ENCODE measurements at regions not wholly inside any gene's neighbourhood (a gene's known extent, or its start where the extent isn't known, plus 50 kb on each side); places are given as distances from the start of the nearest gene placed in this dataset.

DNA sequence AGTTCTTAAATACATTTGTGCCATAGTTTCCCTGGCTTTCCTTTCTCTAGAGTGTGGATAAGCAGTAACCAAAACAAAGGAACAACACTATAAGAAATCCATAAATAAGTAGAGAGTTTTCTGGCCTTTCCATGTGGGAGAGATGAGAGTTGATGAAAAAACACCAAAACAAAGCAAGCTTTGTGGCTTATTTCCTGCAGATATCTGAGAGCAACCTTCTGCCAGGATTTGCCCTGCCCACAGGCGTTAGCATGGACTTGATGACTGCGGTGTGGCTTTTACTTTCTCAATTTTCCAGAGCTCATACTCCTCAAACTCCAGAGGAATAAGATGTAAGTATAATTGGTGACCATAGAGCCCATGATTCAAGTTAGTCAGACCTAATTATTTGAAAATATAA is 194.9 kb downstream of the RAP2B start:
- TF ChIP-seq, protein P1, sequence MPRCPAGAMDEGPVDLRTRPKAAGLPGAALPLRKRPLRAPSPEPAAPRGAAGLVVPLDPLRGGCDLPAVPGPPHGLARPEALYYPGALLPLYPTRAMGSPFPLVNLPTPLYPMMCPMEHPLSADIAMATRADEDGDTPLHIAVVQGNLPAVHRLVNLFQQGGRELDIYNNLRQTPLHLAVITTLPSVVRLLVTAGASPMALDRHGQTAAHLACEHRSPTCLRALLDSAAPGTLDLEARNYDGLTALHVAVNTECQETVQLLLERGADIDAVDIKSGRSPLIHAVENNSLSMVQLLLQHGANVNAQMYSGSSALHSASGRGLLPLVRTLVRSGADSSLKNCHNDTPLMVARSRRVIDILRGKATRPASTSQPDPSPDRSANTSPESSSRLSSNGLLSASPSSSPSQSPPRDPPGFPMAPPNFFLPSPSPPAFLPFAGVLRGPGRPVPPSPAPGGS (IDR thresholded peaks at IDR 0.05) = no peak
- no peak for TF ChIP-seq ZNF302 (CRISPR knock-in tag; IDR thresholded peaks at IDR 0.05)
- TF ChIP-seq ZSCAN20 (CRISPR knock-in tag; IDR thresholded peaks at IDR 0.05) = no peak
- TF ChIP-seq HDAC2 (IDR thresholded peaks at IDR 0.05) = no peak

DNA sequence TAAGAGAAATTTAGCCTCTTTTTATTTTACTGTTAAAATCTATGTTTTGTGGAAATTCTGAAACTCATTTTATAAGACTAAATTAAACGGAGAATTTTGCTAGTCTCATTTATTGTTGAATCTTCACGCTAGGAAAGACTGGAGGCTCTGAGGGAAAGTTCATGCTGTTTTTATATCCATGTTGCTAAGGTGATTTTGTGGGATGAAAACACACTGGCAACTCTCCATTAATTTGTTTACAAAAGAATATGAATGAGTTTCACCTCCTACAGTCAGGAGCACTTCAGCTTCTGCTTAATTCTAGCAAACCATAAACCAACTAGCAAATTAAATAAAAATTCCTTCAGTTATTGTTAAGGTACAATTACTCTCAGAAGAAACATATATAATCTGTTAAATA is 195.4 kb downstream of the RAP2B start:
- H3K4me2 ChIP-seq = no peak overlapping the region
- TF ChIP-seq ZFP36 (IDR thresholded peaks at IDR 0.05; ENCODE audit: borderline replicate concordance, partially characterized antibody) (no peak), HOXB5 (CRISPR knock-in tag; IDR thresholded peaks at IDR 0.05) (no peak), FOSL2 (IDR thresholded peaks at IDR 0.05) (no peak), FOSL2 (CRISPR knock-in tag; IDR thresholded peaks at IDR 0.05) (no peak), CHD2 (IDR thresholded peaks at IDR 0.05; ENCODE audit: low read length, partially characterized antibody) (no peak), HOXA7 (CRISPR knock-in tag; IDR thresholded peaks at IDR 0.05) (no peak), CBX2 (IDR thresholded peaks at IDR 0.05; ENCODE audit: borderline replicate concordance, low read depth) (no peak), SMC3 (IDR thresholded peaks at IDR 0.05) (no peak), TFCP2L1 (CRISPR knock-in tag; IDR thresholded peaks at IDR 0.05) (no peak), ZC3H11A (IDR thresholded peaks at IDR 0.05) (no peak)
- TF ChIP-seq, protein P2, sequence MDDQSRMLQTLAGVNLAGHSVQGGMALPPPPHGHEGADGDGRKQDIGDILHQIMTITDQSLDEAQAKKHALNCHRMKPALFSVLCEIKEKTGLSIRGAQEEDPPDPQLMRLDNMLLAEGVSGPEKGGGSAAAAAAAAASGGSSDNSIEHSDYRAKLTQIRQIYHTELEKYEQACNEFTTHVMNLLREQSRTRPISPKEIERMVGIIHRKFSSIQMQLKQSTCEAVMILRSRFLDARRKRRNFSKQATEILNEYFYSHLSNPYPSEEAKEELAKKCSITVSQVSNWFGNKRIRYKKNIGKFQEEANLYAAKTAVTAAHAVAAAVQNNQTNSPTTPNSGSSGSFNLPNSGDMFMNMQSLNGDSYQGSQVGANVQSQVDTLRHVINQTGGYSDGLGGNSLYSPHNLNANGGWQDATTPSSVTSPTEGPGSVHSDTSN (IDR thresholded peaks at IDR 0.05) = no peak
- no peak overlapping the region for H3K27ac ChIP-seq
- H3K4me1 ChIP-seq = no peaks in the 10 kb centered on the region
- ChIA-PET CTCF (no interaction called here), POLR2A (no interaction called here)
- FAIRE-seq (no peak), DNase-seq (ENCODE audit: low read depth in 1 of 2, low spot score in 1 of 2) (no peak), ATAC-seq (no peak)
- H3K4me3 ChIP-seq = no peak overlapping the region
- 44% methylated on average over 2 of the region's 2 CpGs for whole genome bisulfite sequencing (ENCODE audit: missing lambda C conversion rate)
- H3K9me3 ChIP-seq = 0 out of 3 replicates have a peak, but pooled peaks cover 3% of the 10 kb centered on the region

More for the DNA sequence above, 194.9 kb downstream of the RAP2B start:
- POLR2A ChIA-PET = no interaction called here
- CTCF ChIA-PET = no interaction called here
- FAIRE-seq (no peak), DNase-seq (ENCODE audit: low read depth in 1 of 2, low spot score in 1 of 2) (no peak), ATAC-seq (no peak)
- H3K27ac ChIP-seq = no peak overlapping the region
- H3K4me3 ChIP-seq = no peak overlapping the region
- H3K4me1 ChIP-seq = no peaks in the 10 kb centered on the region
- H3K4me2 ChIP-seq = no peak overlapping the region
- 31% methylated on average over 2 of the region's 2 CpGs for WGBS (ENCODE audit: missing lambda C conversion rate)
- H3K9me3 ChIP-seq = 0 out of 3 replicates have a peak, but pooled peaks cover 3% of the 10 kb centered on the region

DNA sequence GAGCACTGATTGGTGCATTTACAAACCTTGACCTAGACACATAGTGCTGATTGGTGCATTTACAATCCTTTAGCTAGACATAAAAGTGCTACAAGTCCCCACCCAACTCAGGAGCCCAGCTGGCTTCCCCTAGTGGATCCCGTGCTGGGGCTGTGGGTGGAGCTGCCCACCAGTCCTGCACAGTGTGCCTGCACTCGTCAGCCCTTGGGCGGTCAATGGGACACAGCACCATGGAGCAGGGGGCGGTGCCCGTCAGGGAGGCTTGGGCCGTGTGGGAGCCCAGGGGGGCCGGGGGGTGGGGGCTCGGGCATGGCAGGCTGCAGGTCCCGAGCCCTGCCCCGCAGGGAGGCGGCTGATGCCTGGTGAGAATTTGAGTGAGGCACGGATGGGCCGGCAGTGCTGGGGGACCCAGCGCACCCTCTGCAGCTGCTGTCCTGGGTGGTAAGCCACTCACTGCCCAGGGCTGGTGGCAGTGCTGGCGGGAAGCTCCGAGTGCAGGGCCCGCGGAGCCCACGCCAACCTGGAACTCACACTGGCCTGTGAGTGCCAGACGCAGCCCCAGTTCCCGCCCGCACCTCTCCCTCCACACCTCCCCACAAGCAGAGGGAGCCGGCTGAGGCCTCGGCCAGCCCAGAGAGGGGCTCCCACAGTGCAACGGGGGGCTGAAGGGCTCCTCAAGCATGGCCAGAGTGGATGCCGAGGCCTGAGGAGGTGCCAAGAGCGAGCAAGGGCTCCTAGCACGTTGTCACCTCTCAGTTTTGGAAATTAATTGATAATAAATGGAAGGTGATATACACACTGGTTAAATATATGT is 207.7 kb downstream of the RAP2B start:
- Histone ChIP-seq H3K4me1 (no peaks in the 10 kb centered on the region), H3K27ac (no peak overlapping the region), H3K4me2 (no peak overlapping the region), H3K9me3 (no peaks in the 10 kb centered on the region), H3K4me3 (no peak overlapping the region)
- 37% methylated on average over 8 of the region's 28 CpGs for WGBS (ENCODE audit: missing lambda C conversion rate)
- CTCF ChIA-PET = no interaction called here
- DNase-seq (ENCODE audit: low read depth in 1 of 2, low spot score in 1 of 2) (no peak), FAIRE-seq (no peak), ATAC-seq (no peak)
- POLR2A ChIA-PET = no interaction called here
- TF ChIP-seq CHD4 (IDR thresholded peaks at IDR 0.05; ENCODE audit: borderline replicate concordance) (no peak), MAZ (IDR thresholded peaks at IDR 0.05; ENCODE audit: borderline replicate concordance, low read depth, low read length) (no peak), POLR2AphosphoS2 (conservative IDR thresholded peaks at IDR 0.05; ENCODE audit: low read length) (no peak), CBX2 (IDR thresholded peaks at IDR 0.05; ENCODE audit: borderline replicate concordance, low read depth) (no peak), KDM1A (IDR thresholded peaks at IDR 0.05; ENCODE audit: low read depth) (no peak), HOXB5 (CRISPR knock-in tag; IDR thresholded peaks at IDR 0.05) (no peak), RCOR1 (IDR thresholded peaks at IDR 0.05; ENCODE audit: low read depth, low read length) (no peak), TP53 (CRISPR knock-in tag; IDR thresholded peaks at IDR 0.05) (no peak), SMC3 (IDR thresholded peaks at IDR 0.05) (no peak), FOSB (CRISPR knock-in tag; IDR thresholded peaks at IDR 0.05) (no peak)
- TF ChIP-seq, protein P3, sequence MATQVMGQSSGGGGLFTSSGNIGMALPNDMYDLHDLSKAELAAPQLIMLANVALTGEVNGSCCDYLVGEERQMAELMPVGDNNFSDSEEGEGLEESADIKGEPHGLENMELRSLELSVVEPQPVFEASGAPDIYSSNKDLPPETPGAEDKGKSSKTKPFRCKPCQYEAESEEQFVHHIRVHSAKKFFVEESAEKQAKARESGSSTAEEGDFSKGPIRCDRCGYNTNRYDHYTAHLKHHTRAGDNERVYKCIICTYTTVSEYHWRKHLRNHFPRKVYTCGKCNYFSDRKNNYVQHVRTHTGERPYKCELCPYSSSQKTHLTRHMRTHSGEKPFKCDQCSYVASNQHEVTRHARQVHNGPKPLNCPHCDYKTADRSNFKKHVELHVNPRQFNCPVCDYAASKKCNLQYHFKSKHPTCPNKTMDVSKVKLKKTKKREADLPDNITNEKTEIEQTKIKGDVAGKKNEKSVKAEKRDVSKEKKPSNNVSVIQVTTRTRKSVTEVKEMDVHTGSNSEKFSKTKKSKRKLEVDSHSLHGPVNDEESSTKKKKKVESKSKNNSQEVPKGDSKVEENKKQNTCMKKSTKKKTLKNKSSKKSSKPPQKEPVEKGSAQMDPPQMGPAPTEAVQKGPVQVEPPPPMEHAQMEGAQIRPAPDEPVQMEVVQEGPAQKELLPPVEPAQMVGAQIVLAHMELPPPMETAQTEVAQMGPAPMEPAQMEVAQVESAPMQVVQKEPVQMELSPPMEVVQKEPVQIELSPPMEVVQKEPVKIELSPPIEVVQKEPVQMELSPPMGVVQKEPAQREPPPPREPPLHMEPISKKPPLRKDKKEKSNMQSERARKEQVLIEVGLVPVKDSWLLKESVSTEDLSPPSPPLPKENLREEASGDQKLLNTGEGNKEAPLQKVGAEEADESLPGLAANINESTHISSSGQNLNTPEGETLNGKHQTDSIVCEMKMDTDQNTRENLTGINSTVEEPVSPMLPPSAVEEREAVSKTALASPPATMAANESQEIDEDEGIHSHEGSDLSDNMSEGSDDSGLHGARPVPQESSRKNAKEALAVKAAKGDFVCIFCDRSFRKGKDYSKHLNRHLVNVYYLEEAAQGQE (IDR thresholded peaks at IDR 0.05) = no peak
- TF ChIP-seq, protein P4, sequence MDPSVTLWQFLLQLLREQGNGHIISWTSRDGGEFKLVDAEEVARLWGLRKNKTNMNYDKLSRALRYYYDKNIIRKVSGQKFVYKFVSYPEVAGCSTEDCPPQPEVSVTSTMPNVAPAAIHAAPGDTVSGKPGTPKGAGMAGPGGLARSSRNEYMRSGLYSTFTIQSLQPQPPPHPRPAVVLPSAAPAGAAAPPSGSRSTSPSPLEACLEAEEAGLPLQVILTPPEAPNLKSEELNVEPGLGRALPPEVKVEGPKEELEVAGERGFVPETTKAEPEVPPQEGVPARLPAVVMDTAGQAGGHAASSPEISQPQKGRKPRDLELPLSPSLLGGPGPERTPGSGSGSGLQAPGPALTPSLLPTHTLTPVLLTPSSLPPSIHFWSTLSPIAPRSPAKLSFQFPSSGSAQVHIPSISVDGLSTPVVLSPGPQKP (IDR thresholded peaks at IDR 0.05; ENCODE audit: low read depth, low read length) = no peak
- TF ChIP-seq, protein P5, sequence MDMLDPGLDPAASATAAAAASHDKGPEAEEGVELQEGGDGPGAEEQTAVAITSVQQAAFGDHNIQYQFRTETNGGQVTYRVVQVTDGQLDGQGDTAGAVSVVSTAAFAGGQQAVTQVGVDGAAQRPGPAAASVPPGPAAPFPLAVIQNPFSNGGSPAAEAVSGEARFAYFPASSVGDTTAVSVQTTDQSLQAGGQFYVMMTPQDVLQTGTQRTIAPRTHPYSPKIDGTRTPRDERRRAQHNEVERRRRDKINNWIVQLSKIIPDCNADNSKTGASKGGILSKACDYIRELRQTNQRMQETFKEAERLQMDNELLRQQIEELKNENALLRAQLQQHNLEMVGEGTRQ (IDR thresholded peaks at IDR 0.05) = no peak
- TF ChIP-seq, protein P6, sequence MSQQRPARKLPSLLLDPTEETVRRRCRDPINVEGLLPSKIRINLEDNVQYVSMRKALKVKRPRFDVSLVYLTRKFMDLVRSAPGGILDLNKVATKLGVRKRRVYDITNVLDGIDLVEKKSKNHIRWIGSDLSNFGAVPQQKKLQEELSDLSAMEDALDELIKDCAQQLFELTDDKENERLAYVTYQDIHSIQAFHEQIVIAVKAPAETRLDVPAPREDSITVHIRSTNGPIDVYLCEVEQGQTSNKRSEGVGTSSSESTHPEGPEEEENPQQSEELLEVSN (IDR thresholded peaks at IDR 0.05; ENCODE audit: borderline replicate concordance, low read depth) = no peak

Data from A549 (cell line).